ENCODE measurements at regions not wholly inside any gene's neighbourhood (a gene's known extent, or its start where the extent isn't known, plus 50 kb on each side); places are given as distances from the start of the nearest gene placed in this dataset.

DNA sequence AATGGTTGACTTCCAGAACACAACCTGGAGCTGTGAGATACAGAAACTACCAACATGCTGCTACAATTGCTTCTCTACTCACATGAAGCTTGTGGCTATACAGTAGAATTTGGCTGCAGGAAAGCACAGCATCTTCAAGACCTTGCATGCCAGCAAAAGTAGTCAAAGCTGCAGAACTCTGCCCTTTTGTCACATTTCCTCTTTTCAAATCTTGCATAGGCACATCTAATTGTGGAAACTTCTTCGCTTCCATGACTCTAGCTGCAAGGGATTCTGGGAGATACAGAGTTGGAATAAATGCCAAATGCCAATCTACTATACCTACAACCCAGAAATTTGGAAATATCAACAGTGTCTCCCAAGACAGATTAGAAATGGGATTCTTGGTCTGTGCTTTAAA is 462.2 kb downstream of the FOXO1 start (continued):
- TF ChIP-seq, protein P1, sequence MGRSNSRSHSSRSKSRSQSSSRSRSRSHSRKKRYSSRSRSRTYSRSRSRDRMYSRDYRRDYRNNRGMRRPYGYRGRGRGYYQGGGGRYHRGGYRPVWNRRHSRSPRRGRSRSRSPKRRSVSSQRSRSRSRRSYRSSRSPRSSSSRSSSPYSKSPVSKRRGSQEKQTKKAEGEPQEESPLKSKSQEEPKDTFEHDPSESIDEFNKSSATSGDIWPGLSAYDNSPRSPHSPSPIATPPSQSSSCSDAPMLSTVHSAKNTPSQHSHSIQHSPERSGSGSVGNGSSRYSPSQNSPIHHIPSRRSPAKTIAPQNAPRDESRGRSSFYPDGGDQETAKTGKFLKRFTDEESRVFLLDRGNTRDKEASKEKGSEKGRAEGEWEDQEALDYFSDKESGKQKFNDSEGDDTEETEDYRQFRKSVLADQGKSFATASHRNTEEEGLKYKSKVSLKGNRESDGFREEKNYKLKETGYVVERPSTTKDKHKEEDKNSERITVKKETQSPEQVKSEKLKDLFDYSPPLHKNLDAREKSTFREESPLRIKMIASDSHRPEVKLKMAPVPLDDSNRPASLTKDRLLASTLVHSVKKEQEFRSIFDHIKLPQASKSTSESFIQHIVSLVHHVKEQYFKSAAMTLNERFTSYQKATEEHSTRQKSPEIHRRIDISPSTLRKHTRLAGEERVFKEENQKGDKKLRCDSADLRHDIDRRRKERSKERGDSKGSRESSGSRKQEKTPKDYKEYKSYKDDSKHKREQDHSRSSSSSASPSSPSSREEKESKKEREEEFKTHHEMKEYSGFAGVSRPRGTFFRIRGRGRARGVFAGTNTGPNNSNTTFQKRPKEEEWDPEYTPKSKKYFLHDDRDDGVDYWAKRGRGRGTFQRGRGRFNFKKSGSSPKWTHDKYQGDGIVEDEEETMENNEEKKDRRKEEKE (IDR thresholded peaks at IDR 0.05; ENCODE audit: borderline replicate concordance in 1 of 2, control insufficient read depth in 1 of 2, low read depth in 2 of 2, low read length in 1 of 2) = no peak

DNA sequence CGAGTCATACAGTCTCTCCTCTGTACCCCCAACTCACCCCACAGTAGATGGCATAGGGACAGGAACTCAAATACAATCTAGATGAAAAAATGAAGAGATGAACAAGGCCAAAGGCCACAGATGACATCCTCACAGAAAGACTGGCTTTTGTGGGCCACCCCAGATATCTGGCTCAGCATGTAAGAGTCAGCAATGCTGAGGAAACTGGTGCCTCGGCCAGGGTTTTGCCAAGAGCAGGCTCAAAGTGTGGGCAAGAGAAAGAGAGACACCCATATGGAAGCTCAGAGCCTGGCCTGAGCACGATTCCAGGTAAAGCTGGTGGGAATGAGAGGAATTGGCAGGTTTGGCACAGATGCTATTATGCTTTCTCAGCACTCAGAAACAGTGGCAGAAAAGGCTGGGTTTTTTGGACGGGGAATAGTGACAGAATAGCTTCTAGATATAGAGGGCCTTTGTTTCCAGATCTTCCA is 460.6 kb downstream of the FOXO1 start:
- Histone ChIP-seq H3K36me3 (ENCODE audit: control insufficient read depth, insufficient read depth, low read length) (no peaks in the 10 kb centered on the region), H4K20me1 (replicated peaks; ENCODE audit: control insufficient read depth, insufficient read depth, low read length) (no peaks in the 10 kb centered on the region), H3K9me3 (replicated peaks; ENCODE audit: control insufficient read depth, insufficient read depth, low read depth, low read length) (no peaks in the 10 kb centered on the region), H3K27ac (ENCODE audit: extremely low read depth, low read depth, low read length) (no peak overlapping the region), H3K4me2 (ENCODE audit: insufficient read depth, low read length) (no peak overlapping the region), H2AFZ (ENCODE audit: low read depth, low read length) (no peak overlapping the region), H3K79me2 (ENCODE audit: control insufficient read depth, insufficient read depth, low read length) (no peaks in the 10 kb centered on the region), H3K9ac (ENCODE audit: insufficient read depth in 1 of 2, low read depth in 2 of 2, low read length in 2 of 2) (no peak overlapping the region), H3K4me1 (replicated peaks in 1 of 2; ENCODE audit: control insufficient read depth in 2 of 2, insufficient read depth in 2 of 2, low read length in 2 of 2) (no peaks in the 10 kb centered on the region), H3K9me1 (ENCODE audit: control insufficient read depth, insufficient read depth, low read length) (no peaks in the 10 kb centered on the region), H3K4me3 (no peak overlapping the region), H3K27me3 (ENCODE audit: control insufficient read depth in 2 of 2, insufficient read depth in 2 of 2, low read length in 2 of 2) (no peaks in the 10 kb centered on the region)
- POLR2A ChIA-PET = no interaction called here
- ATAC-seq (no peak), DNase-seq (ENCODE audit: extremely low read depth in 1 of 4, low spot score in 3 of 4) (no peak), FAIRE-seq (no peak)
- BruUV-seq (replicated peaks) = no TSS peak
- intact Hi-C loops (cut with micrococcal nuclease) (no loop called here), in situ Hi-C loops (cut with MboI) (no loop called here)
- 0% methylated on average over 4 of the region's 4 CpGs for WGBS (ENCODE audit: insufficient coverage, low coverage, missing lambda C conversion rate)
- CTCF ChIA-PET (ENCODE audit: low intra/inter-chr PET ratio) = no interaction called here
- no peak for TF ChIP-seq CCAR2 (IDR thresholded peaks at IDR 0.05; ENCODE audit: low read depth, low read length)
- no peak for TF ChIP-seq SMARCA4 (IDR thresholded peaks at IDR 0.05)
- no peak for TF ChIP-seq HIVEP1 (CRISPR knock-in tag; IDR thresholded peaks at IDR 0.05)
- TF ChIP-seq, protein P2, sequence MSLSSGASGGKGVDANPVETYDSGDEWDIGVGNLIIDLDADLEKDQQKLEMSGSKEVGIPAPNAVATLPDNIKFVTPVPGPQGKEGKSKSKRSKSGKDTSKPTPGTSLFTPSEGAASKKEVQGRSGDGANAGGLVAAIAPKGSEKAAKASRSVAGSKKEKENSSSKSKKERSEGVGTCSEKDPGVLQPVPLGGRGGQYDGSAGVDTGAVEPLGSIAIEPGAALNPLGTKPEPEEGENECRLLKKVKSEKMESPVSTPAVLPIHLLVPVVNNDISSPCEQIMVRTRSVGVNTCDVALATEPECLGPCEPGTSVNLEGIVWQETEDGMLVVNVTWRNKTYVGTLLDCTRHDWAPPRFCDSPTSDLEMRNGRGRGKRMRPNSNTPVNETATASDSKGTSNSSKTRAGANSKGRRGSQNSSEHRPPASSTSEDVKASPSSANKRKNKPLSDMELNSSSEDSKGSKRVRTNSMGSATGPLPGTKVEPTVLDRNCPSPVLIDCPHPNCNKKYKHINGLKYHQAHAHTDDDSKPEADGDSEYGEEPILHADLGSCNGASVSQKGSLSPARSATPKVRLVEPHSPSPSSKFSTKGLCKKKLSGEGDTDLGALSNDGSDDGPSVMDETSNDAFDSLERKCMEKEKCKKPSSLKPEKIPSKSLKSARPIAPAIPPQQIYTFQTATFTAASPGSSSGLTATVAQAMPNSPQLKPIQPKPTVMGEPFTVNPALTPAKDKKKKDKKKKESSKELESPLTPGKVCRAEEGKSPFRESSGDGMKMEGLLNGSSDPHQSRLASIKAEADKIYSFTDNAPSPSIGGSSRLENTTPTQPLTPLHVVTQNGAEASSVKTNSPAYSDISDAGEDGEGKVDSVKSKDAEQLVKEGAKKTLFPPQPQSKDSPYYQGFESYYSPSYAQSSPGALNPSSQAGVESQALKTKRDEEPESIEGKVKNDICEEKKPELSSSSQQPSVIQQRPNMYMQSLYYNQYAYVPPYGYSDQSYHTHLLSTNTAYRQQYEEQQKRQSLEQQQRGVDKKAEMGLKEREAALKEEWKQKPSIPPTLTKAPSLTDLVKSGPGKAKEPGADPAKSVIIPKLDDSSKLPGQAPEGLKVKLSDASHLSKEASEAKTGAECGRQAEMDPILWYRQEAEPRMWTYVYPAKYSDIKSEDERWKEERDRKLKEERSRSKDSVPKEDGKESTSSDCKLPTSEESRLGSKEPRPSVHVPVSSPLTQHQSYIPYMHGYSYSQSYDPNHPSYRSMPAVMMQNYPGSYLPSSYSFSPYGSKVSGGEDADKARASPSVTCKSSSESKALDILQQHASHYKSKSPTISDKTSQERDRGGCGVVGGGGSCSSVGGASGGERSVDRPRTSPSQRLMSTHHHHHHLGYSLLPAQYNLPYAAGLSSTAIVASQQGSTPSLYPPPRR (CRISPR knock-in tag; IDR thresholded peaks at IDR 0.05; ENCODE audit: borderline replicate concordance) = no peak
- TF ChIP-seq IRF2 (CRISPR knock-in tag; IDR thresholded peaks at IDR 0.05) = no peak
- TF ChIP-seq SREBF2 (CRISPR knock-in tag; IDR thresholded peaks at IDR 0.05) = no peak
- TF ChIP-seq, protein P3, sequence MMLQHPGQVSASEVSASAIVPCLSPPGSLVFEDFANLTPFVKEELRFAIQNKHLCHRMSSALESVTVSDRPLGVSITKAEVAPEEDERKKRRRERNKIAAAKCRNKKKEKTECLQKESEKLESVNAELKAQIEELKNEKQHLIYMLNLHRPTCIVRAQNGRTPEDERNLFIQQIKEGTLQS (IDR thresholded peaks at IDR 0.05) = no peak
- TF ChIP-seq, protein P3 (CRISPR knock-in tag; conservative IDR thresholded peaks at IDR 0.05) = no peak
- TF ChIP-seq PTRF (tag; IDR thresholded peaks at IDR 0.05) = no peak
- TF ChIP-seq ZNF175 (CRISPR knock-in tag; IDR thresholded peaks at IDR 0.05; ENCODE audit: low read depth) = no peak
